SHP77 (cell line): ENCODE measurements at regions not wholly inside any gene's neighbourhood (a gene's known extent, or its start where the extent isn't known, plus 50 kb on each side); places are given as distances from the start of the nearest gene placed in this dataset.

Experiments
- DNase-seq, 2 experiments: peaks; one replicate each; lab custom pipeline; 2025; lab: John Stamatoyannopoulos, UW

DNA sequence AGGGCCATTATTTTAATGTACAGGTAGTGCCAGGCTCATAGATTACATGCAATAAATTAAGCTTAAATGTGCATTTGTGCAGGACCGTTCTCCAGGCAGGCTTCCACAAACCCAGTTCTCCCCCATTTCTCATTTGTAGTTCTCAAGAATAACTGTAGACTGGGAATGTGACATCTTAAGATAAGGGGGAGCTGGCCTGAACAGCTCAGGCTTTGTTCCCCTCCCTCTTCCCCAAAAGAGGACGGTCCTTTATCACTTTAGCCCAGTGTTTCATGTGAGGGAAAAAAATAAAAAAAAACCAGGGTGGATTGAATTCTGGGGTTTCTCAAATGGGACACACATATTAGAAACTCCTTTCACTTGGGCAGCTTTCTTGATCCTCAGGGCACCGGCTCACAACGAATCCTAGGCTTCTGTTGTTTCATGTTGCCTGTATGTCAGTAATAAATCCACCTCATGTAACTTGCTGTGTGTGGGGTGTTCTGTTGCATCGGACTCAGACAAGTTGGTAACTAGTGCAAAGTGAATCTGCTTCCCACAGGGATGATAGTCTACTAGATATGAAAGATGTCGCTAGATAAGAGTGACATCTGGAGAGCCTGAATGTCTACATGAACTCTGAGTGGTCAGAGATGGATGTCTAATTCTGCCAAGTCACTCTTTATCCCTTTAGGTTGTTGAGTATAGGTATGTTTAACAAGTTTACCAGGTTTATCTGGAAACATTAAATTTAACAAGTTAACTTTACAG lies 2030.6 kb upstream of the NUDT12 start:
- DNase-seq: no peak

DNA sequence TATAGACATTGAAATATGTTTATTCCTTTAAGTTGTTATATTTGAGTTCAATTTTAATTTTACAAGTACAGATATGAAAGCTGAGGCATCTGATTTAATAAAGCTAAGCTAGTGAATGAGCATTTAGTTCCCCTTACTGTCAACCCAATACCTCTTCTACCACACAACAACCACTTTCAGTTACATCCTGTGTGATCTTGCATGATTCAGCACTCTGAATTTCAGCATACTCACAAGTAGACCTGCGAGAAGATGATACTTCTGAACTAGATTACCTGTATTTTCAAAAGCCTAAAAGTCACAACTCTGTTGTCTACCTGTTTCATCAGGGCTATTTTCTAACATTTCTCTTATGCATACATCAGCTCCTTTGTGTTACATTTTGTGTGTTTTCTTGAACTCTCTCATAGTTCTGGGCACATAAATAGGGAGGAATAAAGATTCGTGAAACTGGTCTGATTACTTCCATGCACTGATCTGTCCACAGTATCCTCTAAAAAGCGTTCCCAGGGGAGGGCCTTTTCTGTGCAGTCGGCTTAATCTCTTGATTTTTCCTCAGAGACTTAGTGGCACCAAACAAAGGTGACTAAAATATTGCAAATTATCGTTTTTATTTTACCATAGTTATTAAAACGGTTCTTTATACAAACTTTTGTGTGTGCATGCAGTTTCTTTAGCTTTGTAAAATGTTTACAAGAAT lies 2025.5 kb upstream of the NUDT12 start:
- no peak for DNase-seq

DNA sequence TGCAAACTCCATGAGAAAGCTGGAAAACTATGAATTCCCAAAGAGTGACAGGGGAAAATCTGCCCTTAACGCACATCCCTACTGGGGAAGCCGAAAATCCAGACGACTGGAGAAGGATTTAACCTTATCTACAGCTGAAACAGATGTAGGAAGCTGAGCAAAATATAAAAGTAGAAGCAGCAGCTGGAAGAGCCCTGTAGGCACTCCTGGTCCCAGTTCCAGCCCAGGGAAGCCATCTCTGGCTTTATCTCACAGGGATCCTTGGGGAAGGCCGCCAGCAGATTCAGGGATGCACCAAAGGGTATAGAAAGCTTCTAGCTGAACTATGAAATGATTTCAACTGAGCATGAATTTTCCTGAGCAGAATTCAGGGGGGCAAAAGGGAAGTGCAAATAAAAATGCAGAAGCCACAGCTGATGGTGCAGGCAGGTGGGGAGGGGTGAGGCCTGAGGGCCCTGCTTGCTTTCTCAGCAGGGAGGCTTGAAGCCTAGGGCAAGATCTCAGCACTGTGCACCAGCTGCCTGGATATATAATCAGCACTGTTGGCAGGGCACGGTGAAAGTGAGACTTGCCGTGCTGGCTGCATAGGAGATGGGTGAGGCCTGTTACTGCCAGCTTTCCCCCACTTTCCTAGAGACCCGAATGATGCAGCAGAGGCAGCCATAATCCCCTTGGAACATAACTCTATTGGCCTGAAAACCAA lies 2019.5 kb upstream of the NUDT12 start:
- no peak for DNase-seq

GRCh38 chr5:105573575-105573974 lies 2011.0 kb upstream of the NUDT12 start:
- no peak for DNase-seq

DNA sequence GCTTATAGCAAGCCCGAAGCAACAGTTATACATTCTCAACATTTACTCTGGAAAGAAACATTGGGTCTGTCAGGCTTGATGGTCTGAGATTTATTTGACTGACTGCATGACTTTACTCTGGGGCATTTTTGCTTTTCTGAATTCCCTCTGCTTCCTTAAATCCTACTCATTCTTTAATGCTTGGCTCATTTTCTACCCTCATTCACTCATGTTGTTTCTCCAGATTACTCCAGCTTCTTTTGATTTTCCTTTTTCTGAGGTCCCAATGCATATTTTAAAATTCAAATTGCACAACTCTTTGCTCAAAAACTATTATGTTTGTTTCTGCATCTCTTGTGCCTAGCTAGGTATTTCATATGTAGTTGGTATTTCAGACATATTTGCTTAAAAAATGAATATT lies 2002.9 kb upstream of the NUDT12 start:
- DNase-seq: no peak

DNA sequence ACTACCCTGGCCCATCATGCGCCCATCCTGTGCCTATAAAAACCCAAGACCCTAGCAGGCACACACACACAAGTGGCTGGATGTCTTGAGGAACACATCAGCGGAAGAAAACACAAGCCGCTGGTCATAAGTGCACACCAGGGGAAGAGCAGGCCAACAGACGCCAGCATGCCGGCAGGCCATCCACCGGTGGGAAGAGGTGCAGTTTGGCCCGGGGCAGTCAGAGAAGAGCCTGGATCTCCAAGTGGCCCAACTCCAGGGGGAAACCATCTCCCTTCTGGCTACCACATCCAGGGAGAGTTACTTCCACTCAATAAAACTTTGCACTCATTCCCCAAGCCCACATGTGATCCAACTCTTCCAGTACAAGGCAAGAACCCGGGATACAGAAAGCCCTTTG lies 2001.3 kb upstream of the NUDT12 start:
- no peak for DNase-seq

- no peak for DNase-seq
Observed at GRCh38 chr5:105554568-105555169, 1992.1 kb upstream of the NUDT12 start.

DNA sequence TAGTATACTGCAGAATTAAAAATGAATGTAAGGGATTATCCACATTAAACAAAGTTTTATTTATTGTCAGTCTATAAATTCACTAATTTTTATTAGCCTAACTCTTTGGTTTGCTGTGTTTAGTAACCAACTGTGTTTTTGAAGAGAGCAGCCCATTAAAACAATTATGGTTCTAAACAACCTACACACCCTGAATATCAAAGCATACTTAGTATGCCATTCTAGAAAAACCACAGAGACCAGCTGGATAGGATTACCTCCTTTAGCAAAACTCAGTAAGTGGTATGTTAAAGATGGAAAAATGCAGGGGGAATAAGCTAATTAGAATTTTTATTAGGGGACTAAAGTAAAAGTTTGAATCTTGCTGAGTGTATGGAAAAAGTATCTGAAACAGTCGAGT lies 1981.7 kb upstream of the NUDT12 start:
- DNase-seq: no peak

GRCh38 chr5:105536675-105537074 lies 1974.1 kb upstream of the NUDT12 start:
- no peak for DNase-seq

DNA sequence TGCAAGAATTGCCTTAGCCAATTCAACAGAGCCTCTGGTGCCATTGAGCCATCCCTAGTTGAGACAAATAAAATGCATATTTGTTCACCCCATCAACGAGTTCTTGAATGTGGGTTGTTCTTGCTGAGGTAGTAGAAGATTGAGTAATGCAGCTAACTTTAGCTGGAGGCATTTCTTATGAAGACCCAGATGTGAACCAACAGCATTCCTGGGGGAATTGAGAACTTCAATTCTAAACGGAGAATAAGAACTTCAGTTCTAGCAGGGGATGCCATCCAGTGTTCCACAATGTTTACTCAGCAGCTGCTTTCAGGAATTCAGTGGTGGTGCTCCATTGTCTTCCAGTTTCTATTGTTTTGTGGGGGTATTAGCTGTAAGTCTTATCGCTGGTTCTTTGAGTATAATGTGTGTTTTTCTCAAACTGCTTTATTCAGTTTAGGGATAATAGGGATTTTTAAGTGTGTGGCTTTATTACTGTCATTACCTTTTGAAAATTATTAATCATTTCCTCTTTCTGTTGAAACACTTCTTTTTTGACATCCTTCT lies 1968.2 kb upstream of the NUDT12 start:
- DNase-seq: no peak

DNA sequence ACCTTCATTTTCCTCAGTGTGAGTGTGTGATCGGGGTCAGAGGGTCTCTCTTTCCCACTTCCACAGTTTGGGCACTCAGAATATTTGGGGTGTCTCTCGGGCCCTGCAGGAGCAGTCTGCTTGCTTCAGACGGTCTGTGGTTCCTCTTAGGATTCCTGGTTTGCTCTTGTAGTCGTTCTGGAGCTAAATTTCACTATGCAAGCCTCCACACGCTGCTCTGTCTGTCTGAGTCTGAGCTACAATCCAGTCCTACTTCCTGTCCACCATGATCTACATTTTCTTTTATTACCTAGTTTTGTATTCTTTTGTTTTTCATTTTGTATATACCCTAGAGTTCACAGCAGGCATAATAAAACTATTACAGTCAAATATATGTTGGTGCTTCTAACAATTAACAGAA lies 1967.3 kb upstream of the NUDT12 start:
- no peak for DNase-seq

DNA sequence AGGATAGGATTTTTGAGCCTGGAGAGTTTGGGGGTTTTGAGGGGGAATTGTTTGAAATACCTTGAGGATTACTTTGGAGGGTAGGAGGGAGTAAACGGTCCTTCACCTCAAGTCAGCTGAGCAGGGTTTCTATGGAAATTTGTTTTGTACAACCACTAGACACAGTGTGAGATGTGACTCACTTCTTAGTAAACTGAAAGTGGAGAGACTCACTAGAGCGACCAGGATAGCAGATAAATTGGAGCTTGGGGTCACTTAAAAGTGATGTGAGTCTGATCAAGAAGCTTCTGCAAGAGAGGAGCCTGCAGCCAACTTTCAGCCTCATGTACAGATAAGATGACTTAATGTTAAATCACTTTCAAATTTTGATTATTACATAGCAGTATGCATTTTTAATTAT lies 1945.9 kb upstream of the NUDT12 start:
- no peak for DNase-seq

GRCh38 chr5:105506692-105507277 lies 1944.2 kb upstream of the NUDT12 start:
- peak in 1 of 2 experiments; percentile 4 for DNase-seq

DNA sequence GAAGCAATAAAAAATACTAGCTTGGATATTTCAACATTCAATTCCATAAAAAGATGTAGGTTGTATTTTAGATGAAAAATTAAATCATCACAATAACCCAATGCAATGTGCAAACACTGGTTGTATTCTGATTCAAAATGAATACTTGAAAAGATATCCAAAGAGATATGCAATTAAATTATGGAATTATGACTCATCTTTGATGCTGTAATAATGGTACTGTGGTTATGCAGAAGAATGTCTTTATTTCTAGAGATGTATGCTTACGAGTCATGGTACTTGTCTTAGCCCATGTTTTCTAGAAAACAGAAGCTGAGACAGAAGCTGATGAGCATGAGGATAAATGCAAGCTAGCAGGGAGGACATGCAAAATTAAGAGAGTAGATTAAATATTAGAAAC lies 1941.4 kb upstream of the NUDT12 start:
- no peak for DNase-seq

- DNase-seq: peak; percentile 18 to 23
Observed at GRCh38 chr5:105501315-105501714, 1938.7 kb upstream of the NUDT12 start.

DNA sequence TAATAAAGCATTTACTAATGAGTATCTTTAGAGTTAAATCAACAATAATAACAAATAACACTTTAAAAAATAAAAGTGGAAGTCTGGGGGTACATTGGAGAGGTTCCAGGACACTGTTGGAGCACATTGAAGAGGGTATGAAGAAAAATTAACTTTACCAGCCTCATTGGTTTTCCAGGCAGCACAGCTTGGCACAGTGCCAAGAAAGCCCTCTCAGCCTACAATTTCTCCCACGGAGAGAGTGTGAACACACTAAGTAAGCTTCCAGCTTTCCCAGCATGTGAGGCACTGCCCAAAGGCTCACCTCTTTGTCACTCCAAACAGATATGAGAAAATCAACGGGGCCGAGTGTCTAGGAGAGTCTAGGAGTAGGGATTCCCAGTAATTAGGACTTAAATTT lies 1912.8 kb upstream of the NUDT12 start:
- DNase-seq: no peak

DNA sequence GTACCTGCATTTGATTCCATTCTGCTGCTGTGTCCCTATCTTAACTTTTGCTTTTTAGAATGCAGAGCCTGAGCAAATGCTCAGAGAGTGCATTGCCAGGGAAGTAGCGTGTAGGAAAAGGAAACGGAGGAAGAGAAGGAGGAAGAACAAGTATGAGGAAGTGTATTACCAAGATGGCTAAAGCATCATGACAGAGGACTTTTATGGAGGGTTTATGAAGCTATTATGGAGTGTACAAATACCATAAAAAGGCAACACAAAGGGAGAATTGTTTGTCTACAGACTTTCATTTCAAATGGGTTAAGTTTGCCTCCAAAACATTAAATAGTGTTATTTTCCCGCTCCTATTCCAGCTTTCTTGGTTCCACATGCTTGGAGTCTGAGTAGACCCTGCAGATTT lies 1899.8 kb upstream of the NUDT12 start:
- DNase-seq: no peak

- DNase-seq: no peak
Observed at GRCh38 chr5:105460721-105461120, 1898.1 kb upstream of the NUDT12 start.

DNA sequence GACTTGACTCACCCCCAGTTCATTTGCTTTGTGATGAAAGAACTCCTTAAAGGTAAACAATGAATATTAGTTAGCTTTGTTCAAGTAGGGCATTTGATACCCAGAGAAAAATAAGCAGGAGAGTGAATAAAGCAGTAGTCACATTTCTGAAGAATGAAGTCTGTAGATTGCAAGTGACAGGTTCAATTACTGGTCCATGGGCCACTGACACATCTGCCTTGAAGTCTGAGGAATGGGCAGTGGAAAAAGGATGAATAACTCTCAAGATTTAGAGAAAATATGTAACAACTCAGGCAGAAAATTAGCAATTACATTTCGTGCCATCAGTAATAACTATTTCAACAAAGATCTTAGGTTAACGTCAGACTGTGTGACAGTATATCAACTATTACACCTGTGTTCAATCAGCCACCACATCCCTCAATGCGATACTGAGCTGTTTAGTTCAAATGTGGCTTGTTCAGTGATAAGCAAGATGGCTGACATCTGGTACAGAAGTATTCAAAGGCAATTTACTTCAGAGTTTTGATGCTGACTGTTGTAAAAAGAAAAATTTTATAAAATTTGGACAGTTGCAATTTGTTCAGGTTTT lies 1890.7 kb upstream of the NUDT12 start:
- no peak for DNase-seq

GRCh38 chr5:105448271-105448670 lies 1885.7 kb upstream of the NUDT12 start:
- DNase-seq: no peak

DNA sequence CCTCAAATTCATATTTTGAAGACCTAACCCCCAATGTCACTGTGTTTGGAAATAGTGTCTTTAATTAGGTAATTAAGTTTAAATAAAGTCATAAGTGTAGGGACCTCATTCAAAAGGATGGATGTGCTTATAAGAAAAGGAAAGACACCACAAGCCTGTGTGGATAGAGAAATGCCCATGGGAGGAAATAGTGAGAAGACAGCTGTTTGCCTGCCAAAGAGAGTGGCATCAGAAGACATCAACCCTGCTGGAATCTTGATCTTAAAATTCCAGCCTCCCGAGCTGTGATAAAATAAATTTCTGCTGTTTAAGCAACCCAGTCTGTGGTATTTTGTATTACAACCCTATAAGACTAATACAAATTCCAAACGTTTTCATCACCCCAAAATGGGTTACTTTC lies 1867.9 kb upstream of the NUDT12 start:
- DNase-seq: no peak
